GM21576 (cell line): ENCODE measurements at regions not wholly inside any gene's neighbourhood (a gene's known extent, or its start where the extent isn't known, plus 50 kb on each side); places are given as distances from the start of the nearest gene placed in this dataset.
"Not testable (repeated sequence)": the region's sequence is repeated elsewhere in the genome, so short reads cannot be mapped to it uniquely, and the experiment has no call there.

ENCODE experiments used
- ATAC-seq: cut with Tn5 transposase; IDR thresholded peaks from one replicate; pipeline ENCODE4 v1.9.1; 2021; ENCODE audit warnings: mild to moderate bottlenecking, moderate library complexity; ENCODE audit not compliant: unreplicated experiment

DNA sequence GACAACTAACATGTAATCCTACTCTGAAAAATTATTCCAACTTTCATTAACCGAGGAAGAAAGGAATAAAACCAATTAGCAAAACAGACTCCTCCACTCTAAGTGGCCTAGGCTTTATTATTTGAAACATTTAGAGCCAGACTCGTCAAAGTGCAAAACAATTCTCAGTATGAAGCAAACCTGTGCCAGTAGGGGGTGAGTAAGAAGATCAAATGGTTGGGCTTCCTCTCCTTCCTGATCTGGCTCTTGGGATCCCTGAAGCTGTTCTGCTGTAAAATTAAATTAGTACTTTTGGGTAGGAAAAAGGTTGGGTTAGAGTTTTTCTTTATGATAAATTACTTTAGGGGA lies 177.6 kb upstream of the MAN1A1 start:
- no peak for ATAC-seq

DNA sequence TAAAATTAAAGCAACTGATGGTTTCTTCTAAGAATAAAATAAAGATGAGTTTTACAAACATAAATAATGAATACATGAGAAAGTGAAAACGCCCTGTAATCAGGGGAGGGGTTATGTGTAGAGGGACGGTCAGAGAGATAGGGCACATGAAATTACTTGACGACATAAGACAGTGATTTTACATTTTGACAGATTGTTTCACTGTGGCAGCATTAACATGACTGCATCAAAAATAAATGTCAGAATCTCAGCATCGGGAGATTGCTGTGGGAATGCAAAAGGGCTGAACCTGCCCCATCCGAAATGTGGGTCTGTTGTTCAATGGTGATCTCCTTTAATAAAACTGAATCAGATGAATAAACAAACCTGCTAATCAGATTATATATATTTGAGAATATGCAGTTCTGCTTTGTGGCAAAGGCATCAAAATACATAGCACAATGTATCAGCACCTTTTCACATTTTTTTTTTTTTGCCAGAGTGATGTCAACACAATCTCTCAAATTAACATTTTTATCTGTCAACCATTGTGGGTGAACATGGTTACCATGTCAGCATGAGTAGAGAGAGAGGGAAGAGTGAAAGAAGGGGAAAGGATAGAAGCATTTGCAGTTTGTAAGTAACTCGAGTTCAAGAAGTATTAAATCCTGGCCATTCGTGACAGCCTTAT lies 177.1 kb upstream of the MAN1A1 start:
- ATAC-seq = no peak

DNA sequence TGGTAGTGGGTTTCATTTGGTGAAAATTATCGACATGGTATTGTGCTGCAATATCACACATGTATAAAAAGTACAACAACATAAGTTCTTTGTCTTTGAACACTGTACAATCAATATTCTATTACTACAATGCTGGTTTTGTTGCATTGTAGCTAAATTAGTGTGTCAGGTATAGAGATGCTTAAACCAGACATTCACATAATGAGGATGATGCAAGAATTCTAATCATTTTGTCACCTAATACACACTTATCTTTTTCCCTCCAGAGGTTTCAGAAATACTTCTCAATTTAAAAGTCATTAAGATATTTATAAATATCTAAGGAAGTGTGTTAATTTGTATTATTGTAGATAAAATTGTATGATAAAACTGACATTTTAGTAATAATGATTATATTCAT lies 174.8 kb upstream of the MAN1A1 start:
- no peak for ATAC-seq

DNA sequence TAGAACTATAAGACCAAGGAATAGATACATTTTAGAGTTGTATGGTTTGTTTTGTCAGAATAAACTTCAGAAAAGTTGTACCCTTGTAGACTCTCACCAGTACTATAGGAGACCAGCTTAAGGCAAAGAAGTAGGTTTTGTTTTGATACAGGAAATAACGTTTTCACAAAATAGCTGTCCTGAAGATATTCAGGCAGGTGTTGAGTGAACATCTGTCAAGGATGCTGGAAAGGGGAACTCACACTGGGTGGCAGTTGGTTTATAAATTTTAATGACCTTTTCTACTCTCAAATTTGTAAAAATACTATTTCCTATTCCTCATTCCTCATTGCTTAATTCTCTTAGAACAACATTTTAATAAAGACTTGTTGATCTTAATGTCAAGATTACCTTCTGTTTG lies 174.0 kb upstream of the MAN1A1 start:
- no peak for ATAC-seq

DNA sequence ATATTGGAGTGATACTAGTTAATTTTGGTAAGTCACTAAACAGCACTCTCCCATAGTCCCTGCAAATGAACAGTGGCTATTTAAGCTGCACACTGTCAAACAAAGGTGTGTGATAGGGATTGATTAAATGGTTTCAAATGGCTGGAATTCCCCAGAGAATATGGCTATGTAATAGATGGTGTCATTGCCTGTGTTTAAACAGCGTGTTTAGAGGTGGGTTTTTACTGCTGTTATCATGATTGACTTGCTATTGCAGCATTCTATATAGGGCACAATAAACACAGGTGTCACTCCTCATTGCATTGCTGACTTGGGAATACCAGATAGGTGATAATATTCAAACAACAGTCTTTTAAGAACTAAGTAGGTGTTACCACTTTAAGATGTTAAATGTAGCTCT lies 171.7 kb upstream of the MAN1A1 start:
- no peak for ATAC-seq

DNA sequence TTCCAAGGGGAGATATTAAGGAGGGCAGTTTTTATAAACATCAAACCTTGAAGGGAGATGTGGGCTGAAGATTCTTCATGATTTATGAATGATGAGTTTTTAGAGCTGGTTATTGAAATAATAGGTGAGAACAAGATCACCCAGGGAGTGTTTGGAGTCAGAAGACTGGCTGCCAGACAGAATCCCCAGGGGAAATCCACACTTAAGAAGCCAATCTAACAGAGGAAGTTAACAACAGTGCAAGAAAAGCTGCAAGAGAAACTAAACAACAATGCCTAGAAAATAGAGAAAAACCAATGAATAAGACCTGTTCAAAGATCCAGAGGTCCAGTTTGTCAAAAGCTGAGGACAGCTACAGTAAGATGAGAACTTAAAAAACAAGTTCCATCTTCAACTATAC lies 167.9 kb upstream of the MAN1A1 start:
- no peak for ATAC-seq

DNA sequence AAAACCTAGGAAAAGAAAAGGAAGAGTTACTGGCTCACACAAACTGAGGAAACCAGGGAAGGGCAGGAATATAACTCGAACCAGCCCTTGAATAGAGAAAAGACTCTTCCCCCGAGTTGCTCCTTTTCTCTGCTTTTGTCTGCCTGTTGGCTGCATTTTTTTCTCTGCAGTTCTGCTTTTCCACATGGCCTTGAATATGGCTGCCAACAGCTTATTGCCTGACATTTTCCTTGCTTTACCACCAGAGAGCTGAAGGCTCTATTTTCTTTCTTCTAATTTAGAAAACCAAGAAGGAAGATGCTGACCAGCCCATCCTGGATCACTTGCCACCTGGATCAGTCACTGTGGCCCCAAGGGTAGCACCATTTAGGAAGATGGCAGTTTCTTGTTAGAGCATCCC lies 164.8 kb upstream of the MAN1A1 start:
- no peak for ATAC-seq

DNA sequence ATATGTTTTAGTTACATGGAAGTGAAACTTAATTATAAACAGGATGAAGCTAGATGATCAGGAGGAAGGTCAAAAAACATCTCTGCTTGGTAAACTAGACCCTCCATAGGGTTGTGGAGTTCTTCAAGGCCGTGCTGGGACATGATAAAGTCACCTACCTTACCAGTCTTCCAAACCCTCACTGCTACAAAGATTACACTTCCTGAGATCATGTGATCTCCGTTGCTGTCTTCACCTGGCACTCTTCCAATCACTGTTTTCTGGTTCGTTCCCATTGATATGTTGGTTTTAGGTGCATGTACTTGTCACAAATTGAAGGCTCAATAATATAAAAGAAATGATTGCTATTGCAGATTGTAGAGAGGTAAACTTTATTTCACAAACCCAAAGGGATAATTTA lies 161.5 kb upstream of the MAN1A1 start:
- ATAC-seq = no peak

DNA sequence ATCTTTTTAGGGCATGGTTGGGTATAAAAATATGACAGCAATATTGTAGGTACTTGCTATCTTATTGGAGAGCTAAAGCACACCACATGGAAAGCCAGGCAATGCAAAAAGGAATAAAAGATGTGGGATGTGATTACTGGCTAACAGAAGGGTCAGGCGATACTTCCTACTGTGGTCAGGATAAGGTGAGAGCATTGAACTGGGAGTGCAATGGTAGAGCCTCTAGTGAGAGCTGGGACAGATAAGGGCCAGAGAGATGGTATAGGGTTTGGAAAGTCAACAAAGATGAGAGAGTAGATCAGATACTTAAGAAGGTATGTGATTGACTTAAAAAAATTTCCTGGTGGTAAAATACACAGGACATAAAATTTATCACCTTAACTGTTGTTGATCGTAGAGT lies 160.7 kb upstream of the MAN1A1 start:
- ATAC-seq = no peak

DNA sequence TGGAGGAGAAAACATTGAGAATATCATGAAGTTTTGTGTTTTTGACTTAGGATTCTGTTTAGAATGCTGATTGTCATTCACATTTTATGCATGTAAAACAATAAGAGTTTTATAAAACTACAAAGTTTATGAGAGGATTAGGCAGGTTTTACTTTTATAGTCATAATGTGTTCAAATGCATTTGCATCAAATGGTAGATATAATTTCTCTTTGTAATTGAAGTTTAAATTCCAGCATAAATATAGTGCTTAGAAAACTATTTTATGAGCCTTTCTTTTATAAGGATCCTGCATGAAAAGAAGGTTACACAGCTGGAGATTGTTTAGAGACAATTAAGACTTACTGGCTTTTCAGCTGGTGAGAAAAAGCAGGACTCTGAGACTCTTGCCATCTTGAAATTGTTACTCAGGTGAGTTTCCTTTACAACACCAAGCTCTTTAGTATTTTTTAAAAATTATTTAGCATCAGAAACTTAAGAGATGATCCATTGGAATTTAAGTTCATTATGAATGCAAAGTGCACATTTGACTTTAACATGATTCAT lies 157.1 kb upstream of the MAN1A1 start:
- no peak for ATAC-seq

DNA sequence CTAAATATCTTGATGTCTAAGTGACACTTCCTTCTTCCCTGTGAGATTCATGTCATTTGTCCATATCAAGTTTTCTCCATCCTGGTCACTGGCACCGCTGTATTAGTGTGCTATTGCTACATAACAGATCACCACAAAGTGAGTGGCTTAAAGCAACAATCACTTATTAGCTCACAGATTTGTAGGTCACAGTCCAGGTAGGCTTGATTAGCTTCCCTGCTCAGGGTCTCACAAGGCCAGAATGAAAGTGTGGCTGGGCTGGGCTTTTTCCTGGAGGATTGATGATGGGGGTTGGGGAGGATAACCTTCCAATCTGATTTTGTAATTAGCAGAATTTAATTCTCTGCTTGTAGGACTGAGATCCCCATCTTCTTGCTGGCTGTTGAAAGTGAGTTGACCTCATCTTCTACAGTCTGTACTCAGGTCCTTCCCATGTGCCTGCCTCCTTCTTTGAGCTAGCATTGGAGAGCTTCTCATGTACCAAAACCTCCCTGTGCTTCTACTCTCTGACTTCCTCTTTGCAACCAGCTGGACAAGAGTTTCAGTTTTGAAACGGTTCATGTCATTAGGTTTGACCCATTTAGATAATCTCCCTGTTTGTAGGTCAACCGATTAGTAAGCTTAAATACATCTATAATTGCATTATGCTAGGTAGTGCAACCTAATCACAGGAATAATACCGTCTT lies 152.4 kb upstream of the MAN1A1 start:
- peak; percentile 77 for ATAC-seq

DNA sequence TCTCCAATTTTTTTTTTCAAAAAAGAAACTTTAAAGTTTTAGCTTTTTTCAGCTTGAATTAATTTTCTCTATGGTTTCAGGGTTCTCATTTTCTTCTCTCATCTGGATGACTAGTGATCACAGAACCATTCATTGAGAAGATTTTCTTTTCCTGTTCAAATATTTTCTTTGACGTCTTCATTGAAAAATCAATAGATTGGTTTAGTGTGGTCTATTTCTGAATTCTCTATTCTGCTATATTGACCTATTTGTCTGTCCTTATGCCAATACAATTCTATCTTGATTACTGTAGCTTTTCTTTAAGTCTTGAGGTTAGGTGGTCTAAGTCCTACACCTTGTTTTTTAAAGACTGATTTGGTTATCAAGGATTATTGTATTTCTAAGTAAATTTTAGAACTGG lies 150.2 kb upstream of the MAN1A1 start:
- no peak for ATAC-seq

DNA sequence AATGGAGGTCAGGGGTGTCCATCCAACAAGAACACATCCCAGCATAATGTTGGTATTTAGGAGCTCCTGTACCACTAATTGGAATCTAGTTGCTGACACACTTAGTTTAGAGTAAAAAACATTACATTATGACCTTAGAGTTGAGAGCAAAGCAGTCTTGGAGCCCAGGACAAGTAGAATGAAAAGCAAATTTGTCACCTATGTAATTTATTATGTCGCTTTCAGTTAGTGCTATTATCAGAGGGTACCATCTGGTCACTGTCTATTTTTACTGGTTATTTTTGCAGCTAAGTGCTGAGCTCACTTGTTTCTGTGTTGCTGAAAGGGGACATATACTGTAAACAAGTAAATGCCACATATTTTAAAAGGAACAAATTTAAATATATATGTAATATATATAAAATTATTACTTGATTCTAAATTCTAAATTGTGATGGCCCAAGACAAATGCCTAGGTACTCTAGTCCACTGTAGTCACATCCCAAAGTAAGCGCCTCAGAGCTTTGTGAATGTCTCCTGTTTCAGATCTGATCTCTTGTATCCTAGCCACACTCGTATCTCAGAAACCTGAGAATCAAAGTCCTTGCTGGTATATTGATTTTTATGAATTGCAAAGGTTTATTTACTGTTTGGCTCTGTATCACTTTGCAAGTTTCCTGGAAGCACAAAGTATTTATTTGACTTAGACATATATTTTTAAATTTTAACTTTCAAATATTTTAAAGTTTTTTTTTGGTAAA lies 148.6 kb upstream of the MAN1A1 start:
- ATAC-seq = no peak

DNA sequence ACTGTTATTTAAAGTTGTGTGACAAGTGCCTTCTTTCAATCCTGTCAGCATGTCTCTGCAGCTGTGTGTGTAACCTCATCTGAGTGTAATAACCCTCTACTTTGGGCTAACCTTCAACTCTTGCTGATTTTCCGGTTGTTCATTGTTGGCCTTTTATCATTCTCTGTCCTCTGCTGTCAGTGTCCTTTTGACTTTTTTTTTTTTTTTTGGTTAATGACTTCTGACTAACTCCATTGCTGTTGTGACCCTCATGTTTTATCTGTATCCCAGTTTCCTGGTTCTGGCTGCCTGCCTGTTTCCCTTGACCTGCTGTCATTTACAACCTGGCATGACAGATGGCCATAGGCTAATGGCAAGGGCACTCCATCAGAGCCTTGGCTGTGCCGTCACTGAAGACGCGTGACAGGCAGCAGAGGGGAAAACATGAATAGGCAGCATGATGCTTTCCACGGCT lies 145.7 kb upstream of the MAN1A1 start:
- ATAC-seq = no peak

DNA sequence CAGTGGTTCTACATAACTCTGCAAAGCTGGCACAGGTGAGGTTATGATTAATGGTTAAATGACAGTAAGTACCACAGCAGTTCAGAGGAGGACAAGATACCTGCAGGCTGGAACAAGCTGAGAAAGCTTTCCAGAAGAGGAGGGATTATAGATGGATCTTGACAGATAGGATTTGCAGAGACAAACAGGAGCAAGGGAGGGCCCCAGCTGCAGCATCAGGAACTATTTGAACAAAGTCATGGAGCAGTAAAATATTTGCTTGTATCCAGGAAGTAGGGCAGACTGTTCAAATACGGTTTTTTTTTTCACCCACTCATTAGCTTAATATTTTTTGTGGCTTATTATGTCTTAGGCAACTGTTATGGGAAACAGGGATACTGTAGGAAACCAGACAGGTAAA lies 144.4 kb upstream of the MAN1A1 start:
- ATAC-seq = no peak

DNA sequence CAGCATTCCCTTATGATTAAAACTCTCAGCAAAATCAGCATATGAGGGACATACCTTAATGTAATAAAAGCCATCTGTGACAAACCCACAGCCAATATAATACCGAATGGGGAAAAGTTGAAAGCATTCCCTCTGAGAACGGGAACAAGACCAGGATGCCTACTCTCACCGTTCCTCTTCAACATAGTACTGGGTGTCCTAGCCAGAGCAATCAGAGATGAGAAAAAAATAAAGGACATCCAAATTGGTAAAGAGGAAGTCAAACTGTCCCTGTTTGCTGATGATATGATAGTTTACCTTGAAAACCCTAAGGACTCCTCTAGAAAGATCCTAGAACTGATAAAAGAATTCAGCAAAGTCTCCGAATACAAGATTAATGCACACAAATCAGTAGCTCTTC lies 141.6 kb upstream of the MAN1A1 start:
- not testable (repeated sequence) for ATAC-seq

DNA sequence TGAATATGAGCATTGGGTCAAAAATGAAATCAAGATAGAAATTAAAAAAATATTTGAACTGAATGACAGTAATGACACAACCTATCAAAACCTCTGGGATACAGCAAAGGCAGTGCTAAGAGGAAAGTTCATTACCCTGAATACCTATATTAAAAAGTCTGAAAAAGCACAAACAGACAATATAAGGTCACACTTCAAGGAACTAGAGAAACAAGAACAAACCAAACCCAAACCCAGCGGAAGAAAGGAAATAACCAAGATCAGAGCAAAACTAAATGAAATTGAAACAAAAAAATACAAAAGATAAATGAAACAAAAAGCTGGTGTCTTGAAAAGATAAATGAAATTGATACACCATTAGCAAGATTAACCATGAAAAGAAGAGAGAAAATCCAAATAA lies 140.5 kb upstream of the MAN1A1 start:
- ATAC-seq = not testable (repeated sequence)

DNA sequence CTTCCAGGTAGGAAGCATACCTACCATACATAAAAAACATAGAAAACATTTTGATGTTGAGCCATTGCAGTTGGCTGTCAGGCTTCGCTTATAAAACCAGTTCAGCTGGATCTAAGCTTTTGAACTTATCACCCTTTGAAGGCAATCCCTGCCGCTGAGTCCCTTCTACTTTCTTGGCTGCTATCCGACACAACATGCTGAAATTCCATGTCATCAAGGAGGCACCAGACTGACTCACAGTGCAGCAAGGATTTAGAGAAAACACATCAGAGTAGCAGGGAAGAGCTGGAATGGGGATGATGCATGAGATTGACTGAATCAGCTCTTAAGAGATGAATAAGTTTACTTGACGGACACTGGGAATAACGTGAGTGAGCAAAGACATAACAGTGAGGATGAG lies 135.0 kb upstream of the MAN1A1 start:
- no peak for ATAC-seq

DNA sequence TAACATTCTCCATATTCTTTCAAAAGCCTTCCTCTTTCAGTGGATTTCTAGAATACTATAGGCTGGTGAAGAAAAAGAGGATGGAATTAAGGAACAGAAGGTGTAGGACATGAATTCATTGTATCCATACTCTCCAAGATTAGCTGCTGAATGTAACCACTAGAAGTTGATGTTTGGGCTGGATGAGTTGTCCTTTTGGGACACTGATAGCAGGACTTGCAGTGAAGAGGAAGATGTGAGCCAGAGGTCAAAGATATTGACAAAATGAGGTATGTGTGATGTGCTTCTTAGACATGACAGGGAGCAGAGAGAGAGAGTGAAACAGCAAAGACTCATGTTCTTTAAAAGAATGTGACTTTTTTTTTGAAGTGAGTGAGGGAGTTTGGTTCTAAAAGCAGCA lies 134.3 kb upstream of the MAN1A1 start:
- no peak for ATAC-seq

DNA sequence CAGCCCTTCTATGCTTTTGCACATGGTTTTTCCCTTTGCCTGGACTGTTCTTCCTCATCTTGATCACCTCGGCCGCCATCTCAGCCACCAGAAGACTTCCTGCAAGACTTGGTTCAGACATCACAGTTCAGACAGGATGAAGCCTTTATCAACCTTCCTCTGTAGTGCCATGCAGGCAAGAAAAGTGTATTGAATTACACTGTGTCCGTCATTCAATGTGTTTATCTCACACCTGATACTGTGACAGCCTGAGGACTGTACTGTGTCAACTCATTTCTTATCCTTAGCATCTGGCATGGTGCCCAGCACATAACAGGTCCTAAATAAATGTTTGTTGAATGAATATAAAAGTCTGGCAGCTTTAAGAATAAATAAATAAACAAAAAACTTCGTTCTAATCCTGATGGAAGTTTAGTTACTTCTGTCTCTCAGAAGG lies 133.3 kb upstream of the MAN1A1 start:
- no peak for ATAC-seq

DNA sequence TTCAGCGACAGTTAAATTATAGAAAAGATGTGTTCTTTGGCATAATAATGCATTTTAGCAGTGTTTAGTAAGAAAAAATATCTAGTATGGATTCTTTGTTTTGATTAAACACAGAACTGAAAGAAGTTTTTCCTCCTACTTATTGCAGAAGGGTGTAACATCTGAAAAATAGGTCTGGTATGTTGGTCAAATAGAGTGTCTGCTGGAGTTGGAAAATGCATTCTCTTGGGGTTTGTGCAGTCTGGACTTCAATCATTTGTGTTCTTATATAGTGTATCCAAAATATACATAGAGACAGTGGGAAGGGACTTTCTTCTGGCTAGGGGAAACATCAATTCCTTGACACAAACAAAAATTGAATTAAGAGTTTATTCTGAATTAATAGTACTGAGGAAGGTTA lies 132.4 kb upstream of the MAN1A1 start:
- ATAC-seq = no peak

DNA sequence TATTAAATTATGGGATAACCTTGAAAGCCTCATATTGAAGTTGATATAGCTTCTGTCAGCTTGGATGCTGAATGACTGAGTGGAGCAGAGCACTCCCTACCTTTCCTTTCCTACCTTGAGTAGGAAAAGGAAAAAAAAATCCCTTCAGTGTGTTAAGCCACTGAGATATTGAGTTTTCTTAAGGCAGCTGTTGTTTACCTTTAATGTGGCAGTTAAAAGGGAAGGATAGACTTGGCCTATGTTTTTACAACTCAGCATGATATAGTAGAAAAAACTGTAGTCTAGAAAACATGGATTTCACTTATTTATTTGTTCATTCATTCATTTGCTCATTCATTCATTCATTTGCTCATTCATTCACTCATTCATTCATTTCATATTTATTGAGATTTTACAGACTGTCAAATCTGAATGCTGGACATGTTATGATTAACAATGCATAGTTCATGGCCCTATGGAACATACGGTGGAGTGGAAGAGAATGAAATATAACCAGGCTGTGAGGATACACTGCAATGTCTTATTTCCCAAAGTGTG lies 131.5 kb upstream of the MAN1A1 start:
- no peak for ATAC-seq
